ENCODE measurements at regions not wholly inside any gene's neighbourhood (a gene's known extent, or its start where the extent isn't known, plus 50 kb on each side); places are given as distances from the start of the nearest gene placed in this dataset.
A peak's percentile ranks its signal among the peaks of the same experiment; 100 is the strongest.

DNA sequence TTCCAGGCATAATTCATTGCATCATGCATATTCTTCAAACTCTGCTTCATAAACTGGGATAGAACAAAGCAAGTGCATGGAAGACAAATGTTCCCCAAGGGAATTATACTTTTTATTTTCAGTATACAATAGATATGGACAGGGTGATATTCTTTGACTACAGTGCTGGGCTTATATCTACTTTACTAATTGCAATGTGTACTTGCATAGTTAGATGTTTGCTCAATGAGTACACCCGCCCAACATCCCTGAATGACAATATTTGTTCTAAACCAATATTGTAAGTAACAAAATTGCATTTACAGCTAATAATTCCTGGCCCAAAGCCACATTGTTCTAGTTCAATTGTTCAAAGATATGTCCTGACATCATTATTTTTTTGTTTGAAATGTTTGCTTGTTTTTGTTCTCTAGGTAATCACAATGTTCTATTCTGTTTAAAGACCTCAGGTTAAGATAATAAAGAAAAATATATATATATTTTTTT, 171.4 kb downstream of the PTN start:
- no peaks in the 10 kb centered on the region for H3K36me3 ChIP-seq (ENCODE audit: control insufficient read depth, insufficient read depth, low read length)
- no peak overlapping the region for H3K4me3 ChIP-seq (ENCODE audit: low read depth, low read length)
- DNase-seq (ENCODE audit: low read depth in 4 of 6, low spot score in 6 of 6): no peak
- H3K9me3 ChIP-seq (ENCODE audit: control insufficient read depth, insufficient read depth, low read length): no peaks in the 10 kb centered on the region
- H3K4me1 ChIP-seq (ENCODE audit: control insufficient read depth, insufficient read depth, low read length): no peaks in the 10 kb centered on the region
- H3K27ac ChIP-seq (ENCODE audit: low read depth, low read length): no peak overlapping the region
- no CpG with 5 or more reads among the region's 1 CpG for WGBS (ENCODE audit: insufficient coverage)
- no peaks in the 10 kb centered on the region for H3K27me3 ChIP-seq (ENCODE audit: control insufficient read depth, insufficient read depth, low read length)

DNA sequence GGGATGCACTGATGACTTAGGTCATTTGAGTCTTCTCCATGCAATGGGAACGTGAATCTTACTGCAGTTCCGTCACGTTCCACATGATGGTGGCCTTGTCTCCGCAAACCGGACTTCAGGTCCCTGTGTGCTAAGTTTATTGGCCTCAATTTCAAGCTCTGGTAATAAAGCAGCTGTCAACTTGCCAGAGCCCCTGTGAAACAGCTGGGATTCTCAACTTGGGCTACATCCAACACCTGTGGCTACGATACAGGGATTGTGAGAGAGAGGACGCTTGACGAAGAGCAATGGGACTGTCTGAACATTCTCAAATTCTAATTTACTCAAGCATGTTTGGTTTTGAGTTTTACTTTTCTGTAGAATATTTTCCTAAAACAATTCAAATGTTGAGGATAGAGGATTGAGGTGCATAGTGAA, 174.2 kb downstream of the PTN start:
- DNase-seq (ENCODE audit: low read depth in 4 of 6, low spot score in 6 of 6): peak; percentile 74 to 95 (median 81)
- 2% methylated on average over 5 of the region's 8 CpGs for WGBS (ENCODE audit: insufficient coverage)
- no peaks in the 10 kb centered on the region for H3K36me3 ChIP-seq (ENCODE audit: control insufficient read depth, insufficient read depth, low read length)
- H3K4me1 ChIP-seq (ENCODE audit: control insufficient read depth, insufficient read depth, low read length): no peaks in the 10 kb centered on the region
- H3K4me3 ChIP-seq (ENCODE audit: low read depth, low read length): no peak overlapping the region
- no peaks in the 10 kb centered on the region for H3K9me3 ChIP-seq (ENCODE audit: control insufficient read depth, insufficient read depth, low read length)
- peak overlapping the region; percentile 47 for H3K27ac ChIP-seq (ENCODE audit: low read depth, low read length)
- H3K27me3 ChIP-seq (ENCODE audit: control insufficient read depth, insufficient read depth, low read length): no peaks in the 10 kb centered on the region

DNA sequence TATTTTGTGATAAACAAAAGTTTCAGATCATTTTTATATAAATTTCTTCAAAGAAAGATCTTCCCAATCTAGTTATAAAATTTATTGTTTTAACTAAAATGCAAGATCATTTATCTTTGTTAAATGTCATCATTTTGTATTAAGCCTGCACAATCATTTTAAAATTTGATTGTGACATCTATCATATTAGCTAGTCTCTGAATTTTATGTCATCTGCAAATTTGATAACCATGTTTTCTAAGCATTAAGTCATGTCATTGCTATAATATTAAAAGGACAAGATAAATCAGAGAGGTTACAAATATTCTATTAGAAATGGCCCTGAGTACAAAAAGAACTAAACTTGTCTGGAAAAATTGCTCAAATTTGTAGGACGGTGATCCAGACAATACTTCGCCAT, 175.9 kb downstream of the PTN start:
- Histone ChIP-seq H3K4me1 (ENCODE audit: control insufficient read depth, insufficient read depth, low read length) (no peaks in the 10 kb centered on the region), H3K36me3 (ENCODE audit: control insufficient read depth, insufficient read depth, low read length) (no peaks in the 10 kb centered on the region), H3K27me3 (ENCODE audit: control insufficient read depth, insufficient read depth, low read length) (no peaks in the 10 kb centered on the region), H3K4me3 (ENCODE audit: low read depth, low read length) (no peak overlapping the region), H3K9me3 (ENCODE audit: control insufficient read depth, insufficient read depth, low read length) (no peaks in the 10 kb centered on the region), H3K27ac (ENCODE audit: low read depth, low read length) (no peak overlapping the region)
- no CpG with 5 or more reads among the region's 2 CpGs for whole genome bisulfite sequencing (ENCODE audit: insufficient coverage)
- DNase-seq (ENCODE audit: low read depth in 4 of 6, low spot score in 6 of 6): no peak

DNA sequence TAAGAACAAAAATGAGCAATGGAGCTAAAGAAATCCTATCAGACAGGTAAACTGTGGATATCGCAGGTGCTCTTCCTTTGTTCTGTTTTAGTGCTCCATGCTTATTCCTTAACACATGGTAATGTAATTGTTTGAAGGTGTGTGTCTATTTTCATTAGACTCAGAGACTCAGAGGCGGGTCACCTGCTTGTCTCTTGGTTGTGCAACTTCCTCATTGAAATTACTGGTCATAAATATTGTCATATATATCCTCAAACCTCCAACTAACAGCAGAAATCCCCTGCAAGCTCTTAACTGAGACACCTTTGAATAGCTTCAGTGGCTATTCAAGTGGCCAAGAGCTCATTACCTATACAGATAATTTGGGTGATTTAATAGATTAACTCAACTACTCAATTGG, 177.2 kb downstream of the PTN start:
- Histone ChIP-seq H3K27ac (ENCODE audit: low read depth, low read length) (no peak overlapping the region), H3K4me1 (ENCODE audit: control insufficient read depth, insufficient read depth, low read length) (no peaks in the 10 kb centered on the region), H3K27me3 (ENCODE audit: control insufficient read depth, insufficient read depth, low read length) (no peaks in the 10 kb centered on the region), H3K4me3 (ENCODE audit: low read depth, low read length) (no peak overlapping the region), H3K36me3 (ENCODE audit: control insufficient read depth, insufficient read depth, low read length) (no peaks in the 10 kb centered on the region), H3K9me3 (ENCODE audit: control insufficient read depth, insufficient read depth, low read length) (no peaks in the 10 kb centered on the region)
- DNase-seq (ENCODE audit: low read depth in 4 of 6, low spot score in 6 of 6): no peak
- no CpG with 5 or more reads among the region's 2 CpGs for WGBS (ENCODE audit: insufficient coverage)

DNA sequence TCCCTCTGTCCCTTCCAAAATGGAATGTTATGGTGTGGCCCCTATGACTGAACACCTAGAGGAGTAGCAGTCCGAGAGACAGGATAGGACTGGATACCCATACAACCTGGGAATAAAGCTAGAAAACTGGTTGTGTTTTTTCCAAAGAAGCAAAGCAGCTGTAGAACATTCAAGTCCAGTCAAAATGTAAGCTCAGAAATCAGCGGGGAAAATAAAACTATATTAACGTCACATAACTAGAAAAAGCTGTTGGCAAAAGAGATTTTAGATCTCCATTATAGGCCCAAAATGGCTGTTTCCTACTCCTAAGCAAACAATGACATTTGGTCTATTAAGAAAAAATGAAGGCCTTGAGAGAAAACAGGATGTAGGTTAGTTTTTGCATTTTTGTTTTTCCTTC, 177.7 kb downstream of the PTN start:
- H3K36me3 ChIP-seq (ENCODE audit: control insufficient read depth, insufficient read depth, low read length): no peaks in the 10 kb centered on the region
- DNase-seq (ENCODE audit: low read depth in 4 of 6, low spot score in 6 of 6): peak in 1 of 6 donors; percentile 13
- no peaks in the 10 kb centered on the region for H3K9me3 ChIP-seq (ENCODE audit: control insufficient read depth, insufficient read depth, low read length)
- 94% methylated on average over 2 of the region's 3 CpGs for WGBS (ENCODE audit: insufficient coverage)
- no peaks in the 10 kb centered on the region for H3K27me3 ChIP-seq (ENCODE audit: control insufficient read depth, insufficient read depth, low read length)
- no peak overlapping the region for H3K4me3 ChIP-seq (ENCODE audit: low read depth, low read length)
- no peaks in the 10 kb centered on the region for H3K4me1 ChIP-seq (ENCODE audit: control insufficient read depth, insufficient read depth, low read length)
- no peak overlapping the region for H3K27ac ChIP-seq (ENCODE audit: low read depth, low read length)

DNA sequence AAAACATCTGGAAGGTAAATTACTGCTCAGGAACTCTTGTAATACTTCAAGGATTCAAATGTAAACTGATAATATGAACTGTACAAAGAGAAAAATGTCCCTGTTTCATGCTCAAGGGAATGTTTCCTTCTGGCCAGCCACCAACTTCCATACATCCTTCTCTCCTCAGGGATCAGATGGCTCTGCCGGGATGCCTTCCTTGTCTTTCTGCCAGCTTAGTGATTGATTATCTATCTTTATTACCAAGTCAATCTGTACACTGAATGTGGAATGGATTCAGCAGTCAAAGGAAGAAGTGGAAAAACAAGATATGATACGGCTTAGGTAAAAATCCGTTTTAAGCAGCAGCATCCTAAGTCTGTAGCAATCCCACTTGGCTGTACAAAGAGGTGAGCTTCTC, 178.3 kb downstream of the PTN start:
- WGBS (ENCODE audit: insufficient coverage): 65% methylated on average over 2 of the region's 3 CpGs
- DNase-seq (ENCODE audit: low read depth in 4 of 6, low spot score in 6 of 6): peak in 2 of 6 donors; percentile 21 to 51
- Histone ChIP-seq H3K4me3 (ENCODE audit: low read depth, low read length) (no peak overlapping the region), H3K27me3 (ENCODE audit: control insufficient read depth, insufficient read depth, low read length) (no peaks in the 10 kb centered on the region), H3K9me3 (ENCODE audit: control insufficient read depth, insufficient read depth, low read length) (no peaks in the 10 kb centered on the region), H3K36me3 (ENCODE audit: control insufficient read depth, insufficient read depth, low read length) (no peaks in the 10 kb centered on the region), H3K27ac (ENCODE audit: low read depth, low read length) (no peak overlapping the region), H3K4me1 (ENCODE audit: control insufficient read depth, insufficient read depth, low read length) (no peaks in the 10 kb centered on the region)

DNA sequence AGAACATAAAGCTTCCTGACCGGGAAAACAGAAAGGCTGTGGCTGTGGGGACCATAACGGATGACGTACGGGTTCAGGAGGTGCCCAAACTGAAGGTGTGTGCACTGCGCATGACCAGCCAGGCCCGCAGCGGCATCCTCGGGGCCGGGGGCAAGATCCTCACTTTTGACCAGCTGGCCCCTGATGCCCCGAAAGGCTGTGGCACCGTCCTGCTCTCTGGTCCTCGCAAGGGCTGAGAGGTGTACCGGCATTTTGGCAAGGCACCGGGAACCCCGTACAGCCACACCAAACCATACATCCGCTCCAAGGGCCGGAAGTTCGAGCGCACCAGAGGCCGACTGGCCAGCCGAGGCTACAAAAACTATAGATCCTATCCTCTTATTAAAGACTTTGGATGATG, 179.3 kb downstream of the PTN start:
- no peak for DNase-seq (ENCODE audit: low read depth in 4 of 6, low spot score in 6 of 6)
- 97% methylated on average over 15 of the region's 21 CpGs for WGBS (ENCODE audit: insufficient coverage)
- H3K36me3 ChIP-seq (ENCODE audit: control insufficient read depth, insufficient read depth, low read length): no peaks in the 10 kb centered on the region
- no peak overlapping the region for H3K27ac ChIP-seq (ENCODE audit: low read depth, low read length)
- no peaks in the 10 kb centered on the region for H3K4me1 ChIP-seq (ENCODE audit: control insufficient read depth, insufficient read depth, low read length)
- H3K4me3 ChIP-seq (ENCODE audit: low read depth, low read length): no peak overlapping the region
- no peaks in the 10 kb centered on the region for H3K9me3 ChIP-seq (ENCODE audit: control insufficient read depth, insufficient read depth, low read length)
- no peaks in the 10 kb centered on the region for H3K27me3 ChIP-seq (ENCODE audit: control insufficient read depth, insufficient read depth, low read length)

DNA sequence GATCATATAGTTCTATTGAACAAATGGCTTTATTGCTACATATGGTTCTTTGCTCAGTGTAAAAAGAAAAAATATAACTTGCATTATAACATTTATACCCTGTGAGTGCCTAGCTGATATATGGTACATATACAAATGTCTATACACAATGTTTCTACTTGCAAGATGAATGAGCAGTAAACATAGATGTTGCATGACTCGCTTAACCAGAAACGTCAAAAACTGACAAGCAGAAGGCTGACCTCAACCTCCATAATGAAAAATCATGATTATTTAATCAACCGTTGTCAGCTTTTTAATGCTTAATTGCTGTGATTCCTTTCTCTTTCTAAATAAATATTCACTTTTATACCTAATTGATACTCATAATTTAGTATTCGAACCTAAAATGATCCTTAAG, 183.3 kb downstream of the PTN start:
- no peaks in the 10 kb centered on the region for H3K36me3 ChIP-seq (ENCODE audit: control insufficient read depth, insufficient read depth, low read length)
- H3K9me3 ChIP-seq (ENCODE audit: control insufficient read depth, insufficient read depth, low read length): no peaks in the 10 kb centered on the region
- no peaks in the 10 kb centered on the region for H3K27me3 ChIP-seq (ENCODE audit: control insufficient read depth, insufficient read depth, low read length)
- no peaks in the 10 kb centered on the region for H3K4me1 ChIP-seq (ENCODE audit: control insufficient read depth, insufficient read depth, low read length)
- H3K4me3 ChIP-seq (ENCODE audit: low read depth, low read length): no peak overlapping the region
- no peak overlapping the region for H3K27ac ChIP-seq (ENCODE audit: low read depth, low read length)
- no peak for DNase-seq (ENCODE audit: low read depth in 4 of 6, low spot score in 6 of 6)
- WGBS (ENCODE audit: insufficient coverage): no CpG with 5 or more reads among the region's 4 CpGs

DNA sequence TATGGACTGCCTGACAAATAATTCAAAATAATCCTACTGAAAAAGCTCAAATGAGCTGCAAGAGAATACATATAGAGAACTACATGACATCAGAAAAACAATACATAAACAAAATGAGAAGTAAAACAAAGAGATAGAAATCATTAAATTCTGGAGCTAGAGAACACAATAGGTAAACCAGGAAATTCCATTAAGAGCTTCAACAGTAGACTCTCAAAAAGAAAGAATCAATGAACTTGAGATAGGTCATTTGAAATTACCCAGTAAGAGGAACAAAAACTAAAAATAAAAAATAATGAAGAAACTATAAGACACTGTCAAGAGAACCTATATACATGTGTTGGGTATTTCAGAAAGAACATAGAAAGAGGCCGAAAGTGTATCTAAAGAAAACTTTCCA, 186.3 kb downstream of the PTN start:
- H3K36me3 ChIP-seq (ENCODE audit: control insufficient read depth, insufficient read depth, low read length): no peaks in the 10 kb centered on the region
- no CpG with 5 or more reads among the region's 1 CpG for WGBS (ENCODE audit: insufficient coverage)
- H3K9me3 ChIP-seq (ENCODE audit: control insufficient read depth, insufficient read depth, low read length): no peaks in the 10 kb centered on the region
- H3K27me3 ChIP-seq (ENCODE audit: control insufficient read depth, insufficient read depth, low read length): no peaks in the 10 kb centered on the region
- DNase-seq (ENCODE audit: low read depth in 4 of 6, low spot score in 6 of 6): no peak
- no peak overlapping the region for H3K27ac ChIP-seq (ENCODE audit: low read depth, low read length)
- H3K4me1 ChIP-seq (ENCODE audit: control insufficient read depth, insufficient read depth, low read length): no peaks in the 10 kb centered on the region
- no peak overlapping the region for H3K4me3 ChIP-seq (ENCODE audit: low read depth, low read length)

DNA sequence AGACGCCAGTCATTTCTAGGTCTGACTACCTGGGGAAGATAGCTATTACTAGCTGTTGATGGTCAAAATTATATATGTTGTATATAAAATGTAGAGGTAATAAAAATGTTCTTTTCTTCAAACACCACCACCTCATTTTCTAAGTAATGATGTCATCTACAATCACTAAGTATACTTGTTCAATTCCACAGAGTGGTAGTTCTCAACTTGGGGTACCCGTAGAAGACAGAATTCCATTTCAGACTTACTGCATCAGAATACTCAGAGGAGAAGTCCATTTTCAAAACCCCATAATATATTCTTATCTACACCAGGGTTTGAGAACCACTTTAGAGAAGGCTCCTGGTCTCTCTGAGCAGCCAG, 191.9 kb downstream of the PTN start:
- no peak overlapping the region for H3K27ac ChIP-seq (ENCODE audit: low read depth, low read length)
- no peaks in the 10 kb centered on the region for H3K27me3 ChIP-seq (ENCODE audit: control insufficient read depth, insufficient read depth, low read length)
- H3K4me1 ChIP-seq (ENCODE audit: control insufficient read depth, insufficient read depth, low read length): no peaks in the 10 kb centered on the region
- H3K9me3 ChIP-seq (ENCODE audit: control insufficient read depth, insufficient read depth, low read length): no peaks in the 10 kb centered on the region
- H3K36me3 ChIP-seq (ENCODE audit: control insufficient read depth, insufficient read depth, low read length): no peaks in the 10 kb centered on the region
- DNase-seq (ENCODE audit: low read depth in 4 of 6, low spot score in 6 of 6): no peak
- WGBS (ENCODE audit: insufficient coverage): 100% methylated on average over 1 of the region's 2 CpGs
- H3K4me3 ChIP-seq (ENCODE audit: low read depth, low read length): no peak overlapping the region
